HEK293 (cell line): ENCODE measurements at regions not wholly inside any gene's neighbourhood (a gene's known extent, or its start where the extent isn't known, plus 50 kb on each side); places are given as distances from the start of the nearest gene placed in this dataset.

ENCODE experiments used
- CTCF ChIP-seq: fragments of 450-650 bp; formaldehyde crosslinking; IDR thresholded peaks from 2 replicates; pipeline ENCODE4 v1.5.1; 2016; ENCODE audit warnings: missing biosample characterization, missing genetic modification characterization
- ZBTB8A ChIP-seq: fragments of 450-650 bp; formaldehyde crosslinking; IDR thresholded peaks from 2 replicates; pipeline ENCODE4 v1.5.1; 2016; ENCODE audit warnings: missing biosample characterization, missing genetic modification characterization
- TF ChIP-seq, protein P1 (sequence below): fragments of 450-650 bp; formaldehyde crosslinking; IDR thresholded peaks from 2 replicates; pipeline ENCODE4 v1.5.1; 2017; ENCODE audit warnings: missing biosample characterization, missing genetic modification characterization

GRCh38 chr2:120977582-120978358, 242.1 kb downstream of the GLI2 start:
- TF ChIP-seq ZBTB8A (tag by site-specific recombination) (no peak), CTCF (tag by site-specific recombination) (no peak)
- TF ChIP-seq, protein P1, sequence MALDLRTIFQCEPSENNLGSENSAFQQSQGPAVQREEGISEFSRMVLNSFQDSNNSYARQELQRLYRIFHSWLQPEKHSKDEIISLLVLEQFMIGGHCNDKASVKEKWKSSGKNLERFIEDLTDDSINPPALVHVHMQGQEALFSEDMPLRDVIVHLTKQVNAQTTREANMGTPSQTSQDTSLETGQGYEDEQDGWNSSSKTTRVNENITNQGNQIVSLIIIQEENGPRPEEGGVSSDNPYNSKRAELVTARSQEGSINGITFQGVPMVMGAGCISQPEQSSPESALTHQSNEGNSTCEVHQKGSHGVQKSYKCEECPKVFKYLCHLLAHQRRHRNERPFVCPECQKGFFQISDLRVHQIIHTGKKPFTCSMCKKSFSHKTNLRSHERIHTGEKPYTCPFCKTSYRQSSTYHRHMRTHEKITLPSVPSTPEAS (tag by site-specific recombination) = no peak
